ENCODE measurements at regions not wholly inside any gene's neighbourhood (a gene's known extent, or its start where the extent isn't known, plus 50 kb on each side); places are given as distances from the start of the nearest gene placed in this dataset.
A peak's percentile ranks its signal among the peaks of the same experiment; 100 is the strongest.
"Not testable (repeated sequence)": the region's sequence is repeated elsewhere in the genome, so short reads cannot be mapped to it uniquely, and the experiment has no call there.

DNA sequence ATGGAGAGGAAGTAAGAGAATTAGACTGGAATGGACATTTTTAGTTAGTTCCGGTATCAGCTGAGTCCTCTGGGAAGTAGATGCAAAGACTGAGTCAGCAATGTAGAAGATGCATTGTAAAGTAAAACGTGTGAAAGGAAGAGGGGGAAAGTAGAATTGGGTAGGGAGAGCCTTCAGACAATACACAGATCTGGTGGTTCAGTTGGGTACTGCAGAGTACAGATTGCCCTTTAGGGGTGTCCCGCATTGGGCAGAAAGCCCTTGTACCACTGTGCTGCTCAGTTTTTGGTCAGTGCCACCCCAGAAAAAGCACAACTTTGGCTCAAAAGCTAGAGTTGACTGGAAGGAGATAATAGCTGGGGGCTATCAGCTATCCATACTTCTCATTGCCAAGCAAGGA is 247.4 kb downstream of the KBTBD8 start:
- no peak for DNase-seq (ENCODE audit: low spot score)
- intact Hi-C loops (cut with DNase I): no loop called here
- peak; percentile 22 for ATAC-seq

DNA sequence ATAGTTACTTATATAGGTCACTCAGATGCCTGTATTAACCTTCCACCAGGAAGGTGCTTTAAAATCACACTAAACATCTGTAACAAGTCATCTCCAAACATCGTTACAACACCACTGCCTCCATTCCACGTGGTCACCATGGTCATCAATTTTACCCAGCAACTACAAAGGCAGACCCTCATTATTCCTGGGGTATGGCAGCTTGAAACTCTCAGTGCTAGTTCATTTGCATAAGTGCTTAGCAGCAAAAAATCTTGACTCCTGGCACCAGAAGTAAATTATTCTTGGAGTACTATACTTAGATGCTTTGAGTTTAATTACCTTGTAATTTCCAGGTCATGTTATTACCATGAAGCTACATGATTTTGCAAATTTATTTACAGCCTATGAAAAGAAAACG is 250.6 kb downstream of the KBTBD8 start:
- no peak for ATAC-seq
- DNase-seq (ENCODE audit: low spot score): no peak
- intact Hi-C loops (cut with DNase I): no loop called here

DNA sequence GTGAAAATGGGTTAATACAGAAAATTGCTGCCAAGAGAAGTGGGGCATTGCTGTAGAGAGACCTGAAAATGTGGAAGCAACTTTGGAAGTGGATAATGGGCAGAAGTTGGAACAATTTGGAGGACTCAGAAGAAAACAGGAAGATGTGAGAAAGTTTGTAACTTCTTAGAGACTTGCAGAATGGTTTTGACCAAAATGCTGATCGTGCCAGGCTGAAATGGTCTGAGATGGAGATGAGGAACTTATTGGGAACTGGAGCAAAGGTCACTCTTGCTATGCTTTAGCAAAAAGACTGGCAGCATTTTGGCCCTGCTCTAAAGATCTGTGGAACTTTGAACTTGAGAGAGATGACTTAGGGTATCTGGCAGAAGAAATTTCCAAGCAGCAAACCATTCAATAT is 254.8 kb downstream of the KBTBD8 start:
- intact Hi-C loops (cut with DNase I); DNase-seq (ENCODE audit: low spot score): not testable (repeated sequence)
- ATAC-seq: peak; percentile 30

DNA sequence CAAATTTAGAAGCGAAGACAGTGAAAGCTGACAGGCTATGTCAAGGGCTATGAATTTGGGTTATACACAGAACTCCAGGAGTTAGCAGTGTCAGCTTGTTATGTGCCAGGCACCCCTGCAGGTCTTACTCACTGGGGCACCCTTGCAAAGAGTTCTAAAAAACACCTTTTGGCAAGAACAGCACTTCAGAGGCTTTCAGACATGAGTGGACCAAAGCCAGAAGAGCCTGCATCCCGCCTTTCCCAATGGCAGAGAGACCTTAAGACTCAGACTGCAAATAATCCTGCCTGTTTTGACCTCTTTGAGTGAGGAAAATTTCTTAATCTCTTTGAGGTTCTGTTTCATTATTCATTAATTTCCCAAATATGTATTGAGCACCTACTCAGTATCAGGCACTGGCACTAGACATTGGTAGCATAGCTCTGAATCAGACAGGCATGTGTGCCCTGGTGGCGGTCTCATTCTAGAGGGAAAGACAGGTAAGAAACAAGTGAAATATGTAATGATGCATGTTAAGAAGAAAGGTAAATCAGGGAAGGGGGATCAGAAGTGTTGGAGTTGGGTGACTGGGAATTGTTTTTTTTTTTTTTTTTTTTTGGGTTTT is 280.0 kb downstream of the KBTBD8 start:
- ATAC-seq: no peak
- intact Hi-C loops (cut with DNase I): no loop called here
- no peak for DNase-seq (ENCODE audit: low spot score)

DNA sequence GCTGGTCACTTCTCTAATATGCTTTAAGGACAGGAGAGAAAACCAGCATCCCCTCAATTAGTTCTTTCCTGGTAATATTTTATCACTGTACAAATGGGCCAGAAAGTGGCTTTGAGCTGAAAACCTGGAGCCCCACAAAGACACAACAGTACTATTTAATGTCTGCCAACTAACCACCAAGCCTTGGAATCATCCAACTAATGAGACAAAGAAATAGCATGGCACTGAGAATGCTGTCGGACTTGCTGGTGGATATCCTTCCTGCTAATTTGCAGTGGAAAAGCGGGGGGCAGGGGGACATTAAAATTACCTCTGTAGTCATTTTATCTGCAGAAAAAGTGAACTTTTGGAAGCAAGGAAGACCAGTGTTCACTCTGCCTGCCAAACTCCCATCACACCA is 288.5 kb downstream of the KBTBD8 start:
- DNase-seq (ENCODE audit: low spot score): no peak
- intact Hi-C loops (cut with DNase I): no loop called here

DNA sequence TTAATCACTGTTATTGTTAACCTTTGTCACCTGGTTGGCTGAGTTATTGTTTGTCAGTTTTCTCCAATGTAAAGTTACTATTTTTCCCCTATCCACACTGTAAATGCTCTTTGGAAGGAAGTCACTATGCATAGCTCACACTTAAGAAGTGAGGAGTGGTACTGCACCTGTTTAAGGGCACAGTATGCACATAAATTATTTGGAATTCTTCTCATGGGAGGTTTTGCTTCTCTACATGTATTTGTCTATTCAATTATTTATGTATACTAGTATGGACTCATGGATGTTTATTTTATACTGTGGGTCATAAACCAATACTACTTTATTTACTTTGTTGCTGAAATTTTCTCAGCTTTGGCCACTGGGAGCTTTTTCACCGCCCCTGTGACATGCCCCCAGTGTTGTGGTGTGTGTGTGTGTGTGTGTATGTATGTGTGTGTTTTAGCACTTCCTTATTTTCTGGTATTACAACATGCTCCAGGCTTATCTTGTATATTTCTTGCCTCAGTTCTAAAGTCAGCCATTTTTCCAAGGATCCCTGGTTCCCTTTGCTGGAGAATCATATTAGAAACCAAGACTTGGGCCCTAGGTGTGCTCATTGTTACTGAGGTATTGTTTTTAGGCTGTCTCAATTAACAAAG is 290.5 kb downstream of the KBTBD8 start:
- intact Hi-C loops (cut with DNase I): no loop called here
- no peak for DNase-seq (ENCODE audit: low spot score)
- peak; percentile 32 for ATAC-seq

More for the DNA sequence above, 288.5 kb downstream of the KBTBD8 start:
- no peak for ATAC-seq

DNA sequence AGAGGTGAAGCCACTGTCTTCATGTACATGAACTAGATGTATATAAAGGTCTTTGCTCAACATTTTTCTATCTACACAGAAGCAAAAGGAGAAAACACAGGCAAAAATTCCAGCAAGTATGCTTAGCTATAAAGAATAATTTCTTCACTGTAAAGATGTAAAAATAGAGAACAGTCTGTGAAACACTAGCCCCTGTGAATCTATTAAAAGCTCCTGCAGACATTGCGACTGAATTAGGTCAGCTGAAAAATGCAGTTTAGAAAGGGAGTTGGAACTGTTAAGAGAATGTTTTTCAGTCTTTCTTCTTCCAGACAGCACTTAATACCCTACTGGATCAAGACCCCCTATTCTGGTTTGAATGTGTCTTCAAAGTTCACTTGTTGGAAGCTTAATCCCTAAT is 291.5 kb downstream of the KBTBD8 start:
- intact Hi-C loops (cut with DNase I): no loop called here
- ATAC-seq (no peak), DNase-seq (ENCODE audit: low spot score) (no peak)

DNA sequence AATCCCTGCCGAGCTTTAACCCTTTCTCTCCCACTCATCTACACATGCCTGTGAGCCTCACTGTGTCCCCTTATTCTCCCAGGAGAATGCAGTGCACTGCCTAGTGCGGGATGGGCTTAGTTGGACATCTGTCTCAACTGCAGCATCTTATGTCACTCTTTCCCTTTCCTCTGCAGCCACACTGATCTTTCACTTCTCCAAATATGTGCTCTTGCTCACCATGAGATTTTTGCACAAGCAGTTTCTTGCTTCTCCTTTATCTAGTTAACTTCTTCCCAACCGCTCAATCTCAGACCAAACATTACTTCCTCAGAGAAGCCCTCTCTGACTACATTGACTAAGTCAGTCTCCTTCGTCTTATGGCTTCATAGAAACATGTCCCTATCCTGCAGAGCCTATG is 292.3 kb downstream of the KBTBD8 start:
- intact Hi-C loops (cut with DNase I): no loop called here
- ATAC-seq: peak; percentile 72
- no peak for DNase-seq (ENCODE audit: low spot score)

DNA sequence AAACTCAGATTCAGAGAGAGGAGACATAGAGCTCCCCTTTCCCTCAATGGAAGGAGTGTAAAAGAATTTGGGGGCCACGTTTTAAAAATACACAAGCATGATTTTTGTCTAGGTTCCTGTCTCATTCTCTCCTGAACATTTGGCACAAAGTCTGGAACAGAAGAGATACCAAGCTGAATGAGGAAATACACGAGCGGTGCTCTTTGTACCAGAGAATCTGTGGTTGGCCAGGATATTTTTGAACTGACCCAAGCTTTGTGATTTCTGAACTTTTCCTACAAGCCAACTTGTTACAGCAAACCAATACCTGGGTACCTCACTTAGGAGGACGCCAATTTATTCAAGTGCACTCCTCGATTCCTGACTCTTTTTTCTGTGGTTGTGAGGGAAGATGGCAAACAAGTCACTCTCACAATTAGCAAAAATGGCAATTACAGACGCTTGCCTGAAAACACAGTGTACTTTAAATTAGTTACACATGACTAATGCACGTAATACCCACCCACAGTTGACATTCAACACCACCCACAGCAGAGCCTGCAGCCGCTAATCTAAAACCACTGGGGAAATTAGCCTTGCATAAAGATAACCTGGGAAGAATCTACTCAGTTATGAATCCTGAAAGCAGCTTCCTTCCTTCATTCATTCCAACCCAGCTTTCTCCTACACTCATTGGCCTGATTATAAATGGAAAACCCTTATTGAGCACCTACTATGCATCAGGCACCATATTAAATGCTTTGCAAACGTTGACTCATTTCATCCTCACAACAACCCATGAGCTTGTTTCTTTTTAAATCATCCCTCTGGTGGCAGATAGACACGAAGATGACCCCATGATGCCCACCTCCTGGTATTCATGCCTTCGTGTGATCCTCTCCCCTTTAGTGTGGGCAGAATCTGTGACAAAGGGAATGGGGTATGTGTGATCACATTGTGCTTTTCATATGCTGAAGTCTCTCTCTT is 293.5 kb downstream of the KBTBD8 start:
- intact Hi-C loops (cut with DNase I): no loop called here
- DNase-seq (ENCODE audit: low spot score) (no peak), ATAC-seq (no peak)

DNA sequence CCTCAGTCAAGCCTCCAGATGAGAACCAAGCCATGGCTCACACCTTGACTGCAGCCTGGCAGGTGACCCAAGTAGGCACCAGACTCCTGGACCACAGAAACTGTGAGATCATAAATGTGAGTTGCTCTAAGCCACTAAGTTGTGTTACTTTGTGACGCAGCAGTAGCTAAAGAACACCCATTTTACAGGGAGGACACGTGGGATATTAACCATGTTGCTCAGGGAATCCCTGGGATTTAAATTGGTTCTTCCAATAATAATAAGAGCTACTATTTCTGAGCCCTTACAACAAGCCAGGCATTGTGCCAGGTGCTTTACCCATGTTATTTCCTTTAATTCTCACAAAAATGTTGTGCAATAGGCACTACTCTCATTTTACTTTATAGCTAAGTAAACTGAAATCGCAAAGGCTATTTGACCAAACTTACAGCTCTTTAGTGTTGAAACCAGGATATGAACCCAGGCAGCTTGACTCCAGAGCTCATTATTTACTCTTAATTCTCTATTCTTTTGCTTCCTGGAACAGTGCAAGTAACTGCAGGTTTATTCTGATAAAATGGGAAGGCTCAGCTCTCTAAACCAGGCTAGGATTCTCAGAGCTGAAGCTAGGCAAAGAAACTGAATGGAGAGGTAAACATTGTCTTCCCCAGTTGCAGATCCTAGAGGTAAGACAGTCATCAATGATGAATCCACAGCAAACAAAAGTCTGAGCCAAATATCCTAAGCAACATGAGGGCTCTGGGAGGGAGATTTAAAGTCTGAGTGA is 294.4 kb downstream of the KBTBD8 start:
- DNase-seq (ENCODE audit: low spot score) (no peak), ATAC-seq (no peak)
- intact Hi-C loops (cut with DNase I): no loop called here

DNA sequence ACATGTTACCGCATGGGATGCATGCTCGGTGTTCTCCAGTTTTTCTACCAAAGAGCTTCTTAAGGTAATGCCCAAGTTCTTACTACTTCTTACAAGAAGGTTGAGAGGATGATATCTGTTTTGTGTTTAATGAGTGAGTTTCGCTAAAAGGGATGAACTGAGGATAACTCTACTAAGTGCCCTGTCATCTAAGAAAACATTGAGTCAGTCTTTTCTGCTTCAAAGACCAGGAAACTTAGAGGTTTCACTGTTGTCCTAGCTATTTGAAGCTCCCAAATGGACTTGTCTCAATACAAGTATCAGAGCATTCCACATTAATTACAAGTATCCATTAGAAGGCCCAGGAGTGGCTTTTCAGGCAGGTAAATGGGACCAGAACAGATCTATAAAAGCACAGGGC is 296.2 kb downstream of the KBTBD8 start:
- intact Hi-C loops (cut with DNase I): no loop called here

DNA sequence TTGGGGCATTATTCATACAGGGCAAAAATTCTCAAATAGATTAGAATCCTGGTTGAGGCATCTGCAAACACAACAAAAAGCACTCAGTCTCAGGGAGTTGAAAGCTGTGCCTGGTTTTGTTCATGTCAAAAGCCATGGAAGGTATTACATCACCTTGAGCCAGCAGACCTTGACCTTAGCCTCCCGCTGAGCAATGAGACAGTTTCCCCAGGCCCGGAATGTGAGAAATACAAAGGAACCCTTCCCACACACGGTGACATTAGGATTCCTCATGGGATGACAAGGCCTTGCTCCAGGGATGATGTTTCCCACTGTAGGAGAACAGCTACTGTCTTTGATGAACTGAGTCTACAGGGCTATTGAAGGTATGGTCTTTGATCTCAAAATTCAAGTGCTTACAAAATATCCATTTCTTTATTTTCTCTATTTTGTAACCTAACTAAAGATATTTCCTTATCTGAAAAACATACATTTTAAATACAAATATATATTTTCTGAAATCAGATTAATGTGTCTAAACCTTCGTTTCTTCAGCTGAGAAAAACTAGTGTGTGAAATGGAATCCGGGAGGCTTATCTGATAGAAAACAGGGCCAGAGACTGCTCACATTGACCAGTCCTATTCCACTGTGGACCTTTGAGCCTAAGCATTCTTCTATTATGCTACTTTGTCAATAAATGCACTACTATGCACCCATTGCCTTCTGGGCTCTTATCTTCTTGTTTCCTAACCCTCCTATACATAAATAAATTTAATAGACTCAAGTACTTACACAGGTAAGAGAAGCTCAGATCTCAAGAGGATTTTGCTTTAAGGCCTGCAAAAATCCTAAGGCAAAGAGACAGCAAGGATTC is 298.2 kb downstream of the KBTBD8 start:
- ATAC-seq (no peak), DNase-seq (ENCODE audit: low spot score) (no peak)
- intact Hi-C loops (cut with DNase I): no loop called here

More for the DNA sequence above, 296.2 kb downstream of the KBTBD8 start:
- DNase-seq (ENCODE audit: low spot score): no peak
- no peak for ATAC-seq

DNA sequence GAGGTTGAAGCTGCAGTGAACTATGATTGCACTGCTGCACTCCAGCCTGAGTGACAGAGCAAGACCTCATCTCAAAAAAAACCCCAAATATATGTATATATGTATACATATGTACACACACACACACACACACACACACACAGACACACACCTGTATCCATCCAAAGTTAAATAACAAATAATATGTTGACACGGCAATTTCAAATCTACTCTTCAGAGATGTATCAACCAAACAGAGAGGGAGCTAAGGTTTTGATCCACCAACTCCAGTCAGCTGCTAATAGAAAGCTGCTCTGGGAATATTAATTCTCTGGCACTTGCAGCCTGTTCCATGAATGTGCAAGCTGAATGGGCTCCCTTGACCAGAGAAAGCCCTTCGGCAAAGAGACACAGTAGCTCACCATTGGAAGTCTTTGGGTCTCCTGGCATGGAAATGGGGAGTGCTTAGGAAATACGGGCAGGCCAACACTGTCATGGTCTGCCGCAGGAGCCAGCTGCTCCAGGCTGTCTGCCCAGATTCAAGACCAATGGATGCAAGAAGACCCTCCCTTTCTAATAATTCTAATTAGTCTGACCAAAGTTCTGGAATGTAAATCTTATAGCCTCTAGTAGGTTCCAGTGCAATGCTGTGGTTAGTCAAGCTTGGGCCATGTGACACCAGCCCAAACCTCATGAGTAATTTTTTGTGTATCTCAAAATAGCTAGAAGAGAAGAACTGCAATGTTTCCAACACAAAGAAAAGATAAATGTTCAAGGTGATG is 299.8 kb downstream of the KBTBD8 start:
- intact Hi-C loops (cut with DNase I): no loop called here
- DNase-seq (ENCODE audit: low spot score) (no peak), ATAC-seq (no peak)

DNA sequence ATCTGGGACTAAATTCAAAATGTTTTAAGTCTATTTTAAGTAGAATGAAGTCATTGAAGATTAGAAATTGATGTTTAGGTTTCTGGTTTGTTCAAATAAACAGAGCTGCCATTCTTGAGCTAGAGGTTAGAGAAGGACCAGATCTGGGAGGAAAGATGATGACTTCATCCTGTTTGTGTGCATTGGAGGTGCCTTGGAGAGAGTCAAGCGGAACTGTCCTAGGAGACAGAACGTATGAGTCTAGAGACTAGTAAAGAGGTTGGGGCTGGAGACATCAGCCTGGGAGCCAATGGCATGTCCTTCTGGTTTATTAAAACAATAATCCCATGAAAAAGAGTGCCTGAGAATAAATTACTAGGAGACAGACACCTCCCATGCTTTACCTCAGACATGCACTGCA is 303.4 kb downstream of the KBTBD8 start:
- intact Hi-C loops (cut with DNase I): no loop called here
- no peak for ATAC-seq
- no peak for DNase-seq (ENCODE audit: low spot score)

DNA sequence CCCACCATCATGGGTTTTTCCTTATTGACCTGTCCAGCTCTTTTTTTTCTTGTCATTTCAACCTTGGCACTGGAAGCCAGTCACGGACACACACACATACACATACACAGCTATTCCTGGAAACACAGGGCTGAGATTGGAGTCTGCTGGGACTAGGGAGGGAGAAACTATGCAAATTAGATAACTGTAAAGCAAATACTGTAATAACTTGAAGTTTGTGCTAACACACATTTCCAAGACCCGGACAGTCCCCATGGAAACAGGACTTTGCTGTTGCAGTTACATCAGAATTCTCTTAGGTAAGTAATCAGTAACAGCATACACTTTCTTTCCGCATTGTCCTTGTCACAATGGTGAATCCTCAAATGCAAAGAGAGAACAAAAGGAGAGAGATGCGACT is 304.4 kb downstream of the KBTBD8 start:
- DNase-seq (ENCODE audit: low spot score) (no peak), ATAC-seq (no peak)
- intact Hi-C loops (cut with DNase I): no loop called here

DNA sequence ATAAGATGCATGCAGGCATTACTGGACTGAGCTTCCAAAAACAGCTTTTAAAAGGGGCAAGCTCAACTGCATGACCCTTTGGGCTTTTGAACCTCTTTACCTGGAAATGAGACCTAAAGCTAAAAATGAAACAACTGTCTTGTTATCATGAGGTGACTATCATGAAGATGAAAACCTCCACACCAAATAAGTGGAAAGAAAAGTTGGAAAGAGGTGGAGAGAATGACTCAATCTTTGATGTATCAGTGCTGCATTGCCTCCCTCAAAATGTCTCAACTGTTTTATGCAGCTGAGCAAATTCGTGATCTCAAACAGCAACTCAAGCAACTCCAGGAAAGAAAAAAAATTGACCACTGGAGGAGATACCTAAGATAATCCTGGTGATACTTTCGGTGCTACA is 307.1 kb downstream of the KBTBD8 start:
- DNase-seq (ENCODE audit: low spot score): no peak
- intact Hi-C loops (cut with DNase I): no loop called here
- no peak for ATAC-seq

DNA sequence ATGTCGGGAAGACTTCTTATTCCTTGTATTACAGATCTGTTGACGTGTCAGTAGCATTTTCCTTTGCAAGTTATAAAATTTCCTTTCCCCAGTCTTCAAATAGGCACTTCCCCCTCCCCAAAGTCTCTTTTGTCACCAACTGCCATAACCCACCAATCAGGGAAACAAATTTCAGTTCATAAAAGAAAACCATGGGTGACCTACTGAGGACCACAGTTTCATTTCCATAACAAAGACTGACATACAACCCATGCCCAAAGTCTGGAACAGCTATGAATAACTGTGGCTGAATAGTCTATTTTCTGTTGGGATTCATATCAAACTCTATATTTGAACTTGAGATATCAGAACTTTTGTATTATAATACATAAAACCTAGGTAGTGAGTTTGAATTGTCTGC is 307.8 kb downstream of the KBTBD8 start:
- intact Hi-C loops (cut with DNase I): no loop called here
- ATAC-seq (no peak), DNase-seq (ENCODE audit: low spot score) (no peak)

DNA sequence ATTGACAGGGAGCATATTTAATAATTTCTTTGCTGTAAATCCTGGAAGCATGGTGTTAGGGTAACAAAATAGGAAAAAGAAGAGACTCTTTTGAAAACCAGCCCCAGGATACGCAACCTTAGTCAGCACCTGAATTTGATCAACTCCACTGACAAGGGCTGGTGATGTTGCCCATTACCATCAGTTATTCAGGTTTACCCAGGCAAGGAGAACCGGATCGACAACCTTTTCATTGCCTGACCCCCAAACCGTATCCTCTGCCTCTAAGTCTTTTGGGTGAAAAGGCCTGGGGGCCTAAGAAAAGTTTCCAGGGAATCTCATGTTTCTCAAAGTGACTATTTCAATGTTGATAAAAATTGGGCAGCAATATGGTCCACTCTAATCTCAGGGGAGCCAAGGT is 313.3 kb downstream of the KBTBD8 start:
- no peak for ATAC-seq
- intact Hi-C loops (cut with DNase I): no loop called here
- DNase-seq (ENCODE audit: low spot score): no peak

Measured in sciatic nerve (tissue), 2 donors.